MCF 10A (cell line): ENCODE measurements at regions not wholly inside any gene's neighbourhood (a gene's known extent, or its start where the extent isn't known, plus 50 kb on each side); places are given as distances from the start of the nearest gene placed in this dataset.

Experiments used
- BruUV-seq: library from RNA; stranded (reverse); fragments of 400-500 nt; replicated peaks from 2 replicates; lab custom pipeline; 2021; lab: Mats Ljungman, UMichigan
- CTCF ChIA-PET: fragments of 300-600 bp; sonication (Branson Sonifier 250); formaldehyde crosslinking; extraction: SDS; loops from one replicate; lab custom pipeline; 2021; ENCODE audit warnings: antibody characterized with exemption, inconsistent platforms; lab: Yijun Ruan, JAX
- POLR2A ChIA-PET: fragments of 300-600, 350-650 bp; sonication (Branson Sonifier 250); formaldehyde crosslinking; extraction: SDS; loops from one replicate; lab custom pipeline; 2020; ENCODE audit warnings: antibody characterized with exemption, inconsistent platforms; lab: Yijun Ruan, JAX
- DNase-seq: peaks from one replicate; pipeline ENCODE4 v3.0.0-alpha.2; 2018; ENCODE audit not compliant: unreplicated experiment
- H3K27ac Mint-ChIP-seq: one replicate; pipeline ENCODE4 v1.8.0; 2022; ENCODE audit warnings: mild to moderate bottlenecking, low read depth, mixed read lengths; ENCODE audit not compliant: unreplicated experiment
- H3K27me3 Mint-ChIP-seq: one replicate; pipeline ENCODE4 v1.8.0; 2022; ENCODE audit warnings: mixed read lengths; ENCODE audit not compliant: insufficient read depth, unreplicated experiment
- H3K36me3 Mint-ChIP-seq: one replicate; pipeline ENCODE4 v1.8.0; 2022; ENCODE audit warnings: mild to moderate bottlenecking, moderate library complexity, mixed read lengths; ENCODE audit not compliant: insufficient read depth, unreplicated experiment
- H3K4me1 Mint-ChIP-seq: one replicate; pipeline ENCODE4 v1.8.0; 2022; ENCODE audit warnings: mixed read lengths; ENCODE audit not compliant: insufficient read depth, unreplicated experiment
- H3K4me3 Mint-ChIP-seq: one replicate; pipeline ENCODE4 v1.8.0; 2022; ENCODE audit warnings: mild to moderate bottlenecking, moderate library complexity, mixed read lengths; ENCODE audit not compliant: unreplicated experiment
- H3K9me3 Mint-ChIP-seq: one replicate; pipeline ENCODE4 v1.8.0; 2022; ENCODE audit warnings: mixed read lengths; ENCODE audit not compliant: unreplicated experiment
- CTCF ChIP-seq: fragments of 200-600 bp; IDR thresholded peaks from one replicate; pipeline ENCODE4 v1.8.0; 2022; ENCODE audit warnings: antibody characterized with exemption, mild to moderate bottlenecking; ENCODE audit not compliant: unreplicated experiment
- intact Hi-C: fragments of 100-400 bp; cut with micrococcal nuclease; formaldehyde crosslinking; loops from 2 replicates; pipeline ENCODE4 v1.14.1; 2022

DNA sequence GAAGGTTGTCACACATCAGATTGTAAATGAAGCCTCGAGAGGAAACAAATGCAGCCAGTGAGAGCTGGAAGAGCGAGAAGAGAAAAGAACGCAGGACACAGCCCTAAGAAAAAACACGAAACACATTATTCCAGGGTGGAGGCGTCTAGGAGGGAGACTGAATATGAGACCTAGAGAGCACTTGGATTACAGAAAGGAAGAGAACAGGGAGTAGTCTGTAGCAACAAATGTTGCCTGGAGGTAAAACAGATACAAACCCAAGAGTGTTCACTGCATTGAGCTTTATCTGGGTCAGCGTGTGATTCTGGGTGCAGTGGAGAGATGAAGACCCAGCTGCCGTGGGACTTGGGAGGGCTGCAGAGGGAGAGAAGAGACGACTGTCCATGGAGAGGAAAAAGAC, 50.1 kb upstream of the SETD7 start:
- Mint-ChIP-seq H3K27me3 (no peaks in the 10 kb centered on the region), H3K36me3 (peaks cover 6% of the 10 kb centered on the region), H3K27ac (no peak overlapping the region), H3K9me3 (no peaks in the 10 kb centered on the region), H3K4me1 (peaks cover 34% of the 10 kb centered on the region), H3K4me3 (no peak overlapping the region)
- no peak for TF ChIP-seq CTCF
- BruUV-seq = no TSS peak
- POLR2A ChIA-PET = interaction anchor here (0.8 to 0.9 kb wide), 2 partner anchors 37 to 50 kb away, joined by 3 to 4 read pairs; partner anchors contain the start of gene SETD7
- DNase-seq = no peak
- CTCF ChIA-PET = interaction anchor here (0.6 to 13.7 kb wide), 9 partner anchors 12 to 1204 kb away, joined by 3 to 476 read pairs (median 7); partner anchors contain the start of gene MGST2
- intact Hi-C loops = no loop called here
